HFFc6 (cell line): ENCODE measurements at regions not wholly inside any gene's neighbourhood (a gene's known extent, or its start where the extent isn't known, plus 50 kb on each side); places are given as distances from the start of the nearest gene placed in this dataset.

ENCODE experiments used
- DNase-seq: peaks from one replicate; pipeline ENCODE4 v3.0.0-alpha.2; 2018
- H3K27ac Mint-ChIP-seq: 2 replicates; pipeline ENCODE4 v1.8.0; 2020; ENCODE audit warnings: mild to moderate bottlenecking, mixed read lengths
- H3K27me3 Mint-ChIP-seq: 2 replicates; pipeline ENCODE4 v1.8.0; 2021; ENCODE audit warnings: mild to moderate bottlenecking, moderate library complexity, mixed read lengths; ENCODE audit not compliant: insufficient read depth
- H3K36me3 Mint-ChIP-seq: 2 replicates; pipeline ENCODE4 v1.8.0; 2021; ENCODE audit warnings: low read depth, mixed read lengths
- H3K4me1 Mint-ChIP-seq: 2 replicates; pipeline ENCODE4 v1.8.0; 2020; ENCODE audit warnings: low read depth, mixed read lengths
- H3K4me3 Mint-ChIP-seq: 2 replicates; pipeline ENCODE4 v1.8.0; 2020; ENCODE audit warnings: mild to moderate bottlenecking, moderate library complexity, mixed read lengths
- H3K9me3 Mint-ChIP-seq: 2 replicates; pipeline ENCODE4 v1.8.0; 2020; ENCODE audit warnings: mild to moderate bottlenecking, mixed read lengths
- TF ChIP-seq, protein P1 (sequence below): fragments of 200-600 bp; sonication (generic); IDR thresholded peaks from 2 replicates; pipeline ENCODE4 v1.5.0; 2021; ENCODE audit warnings: antibody characterized with exemption, mild to moderate bottlenecking

DNA sequence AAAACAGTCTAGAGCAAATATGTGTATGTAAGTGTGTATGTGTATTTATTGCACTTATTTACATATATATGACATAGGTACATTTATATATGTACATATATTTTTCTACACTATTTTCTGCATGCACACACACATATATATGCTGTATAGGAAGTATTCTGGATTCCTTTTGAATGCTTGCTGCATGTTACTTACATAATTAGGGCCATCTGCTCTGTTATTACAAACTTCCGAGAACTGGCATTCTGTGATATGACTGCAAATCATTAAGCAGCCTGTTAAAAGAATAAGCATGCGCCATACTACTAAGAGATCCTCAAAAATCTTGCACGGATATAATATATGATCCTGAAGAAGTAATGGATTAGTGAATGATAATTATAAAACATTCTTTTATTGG, 1157.6 kb upstream of the TENM3 start:
- H3K27ac Mint-ChIP-seq: no peak overlapping the region
- TF ChIP-seq, protein P1, sequence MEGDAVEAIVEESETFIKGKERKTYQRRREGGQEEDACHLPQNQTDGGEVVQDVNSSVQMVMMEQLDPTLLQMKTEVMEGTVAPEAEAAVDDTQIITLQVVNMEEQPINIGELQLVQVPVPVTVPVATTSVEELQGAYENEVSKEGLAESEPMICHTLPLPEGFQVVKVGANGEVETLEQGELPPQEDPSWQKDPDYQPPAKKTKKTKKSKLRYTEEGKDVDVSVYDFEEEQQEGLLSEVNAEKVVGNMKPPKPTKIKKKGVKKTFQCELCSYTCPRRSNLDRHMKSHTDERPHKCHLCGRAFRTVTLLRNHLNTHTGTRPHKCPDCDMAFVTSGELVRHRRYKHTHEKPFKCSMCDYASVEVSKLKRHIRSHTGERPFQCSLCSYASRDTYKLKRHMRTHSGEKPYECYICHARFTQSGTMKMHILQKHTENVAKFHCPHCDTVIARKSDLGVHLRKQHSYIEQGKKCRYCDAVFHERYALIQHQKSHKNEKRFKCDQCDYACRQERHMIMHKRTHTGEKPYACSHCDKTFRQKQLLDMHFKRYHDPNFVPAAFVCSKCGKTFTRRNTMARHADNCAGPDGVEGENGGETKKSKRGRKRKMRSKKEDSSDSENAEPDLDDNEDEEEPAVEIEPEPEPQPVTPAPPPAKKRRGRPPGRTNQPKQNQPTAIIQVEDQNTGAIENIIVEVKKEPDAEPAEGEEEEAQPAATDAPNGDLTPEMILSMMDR: no peak
- H3K4me1 Mint-ChIP-seq: no peaks in the 10 kb centered on the region
- H3K4me3 Mint-ChIP-seq: no peak overlapping the region
- H3K36me3 Mint-ChIP-seq: no peaks in the 10 kb centered on the region
- H3K9me3 Mint-ChIP-seq: peaks cover 13% of the 10 kb centered on the region
- DNase-seq: no peak
- H3K27me3 Mint-ChIP-seq: no peaks in the 10 kb centered on the region

GRCh38 chr4:181105487-181105886, 1137.7 kb upstream of the TENM3 start:
- no peak overlapping the region for H3K4me3 Mint-ChIP-seq
- no peaks in the 10 kb centered on the region; the same call in 1 of the 2 replicates for H3K27me3 Mint-ChIP-seq
- no peaks in the 10 kb centered on the region for H3K36me3 Mint-ChIP-seq
- H3K9me3 Mint-ChIP-seq: peaks cover 13% of the 10 kb centered on the region
- H3K27ac Mint-ChIP-seq: no peak overlapping the region
- TF ChIP-seq, protein P1: no peak
- no peak for DNase-seq
- H3K4me1 Mint-ChIP-seq: no peaks in the 10 kb centered on the region

DNA sequence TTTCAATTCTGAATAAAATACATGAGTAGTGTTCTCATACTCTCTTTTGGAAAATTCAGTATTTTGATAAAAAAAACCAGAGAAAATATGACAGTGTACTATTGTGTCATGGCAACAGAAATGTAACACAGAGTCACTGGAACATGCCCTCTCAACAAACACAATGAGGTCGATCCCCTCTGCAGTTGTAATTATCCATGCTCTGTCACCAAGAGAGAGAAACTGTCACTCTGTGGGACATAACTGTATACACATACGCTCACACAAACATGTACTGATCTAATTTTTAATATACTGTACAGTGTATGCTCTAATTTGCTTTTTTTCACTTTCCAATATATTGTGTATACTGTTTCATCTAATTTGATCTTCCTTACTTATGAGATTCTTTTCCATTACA, 1136.8 kb upstream of the TENM3 start:
- Mint-ChIP-seq H3K27me3 (no peaks in the 10 kb centered on the region; the same call in 1 of the 2 replicates), H3K9me3 (peaks cover 13% of the 10 kb centered on the region), H3K36me3 (no peaks in the 10 kb centered on the region), H3K27ac (no peak overlapping the region), H3K4me1 (no peaks in the 10 kb centered on the region), H3K4me3 (no peak overlapping the region)
- TF ChIP-seq, protein P1: no peak
- DNase-seq: no peak

DNA sequence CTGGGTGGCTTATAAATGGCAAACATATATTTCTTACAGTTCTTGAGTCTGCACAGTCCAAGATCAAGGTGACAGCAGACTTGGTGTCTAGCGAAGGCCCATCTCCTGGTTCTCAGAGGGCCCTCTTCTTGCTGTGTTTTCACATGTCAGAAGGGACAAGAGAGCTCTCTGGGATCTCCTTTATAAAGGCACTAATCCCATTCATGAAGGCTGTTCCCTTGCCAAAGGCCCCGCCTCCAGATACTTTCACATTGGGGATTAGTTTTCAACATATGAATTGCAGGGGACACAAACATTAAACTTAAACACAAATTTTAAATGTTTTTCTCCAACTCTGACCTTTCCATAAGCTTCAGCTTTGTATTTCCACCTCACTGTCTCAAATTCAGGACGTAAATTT, 1135.0 kb upstream of the TENM3 start:
- DNase-seq: no peak
- Mint-ChIP-seq H3K9me3 (peaks cover 5% of the 10 kb centered on the region), H3K27me3 (no peaks in the 10 kb centered on the region; the same call in 1 of the 2 replicates), H3K4me3 (no peak overlapping the region), H3K4me1 (no peaks in the 10 kb centered on the region), H3K36me3 (no peaks in the 10 kb centered on the region), H3K27ac (no peak overlapping the region)
- TF ChIP-seq, protein P1: no peak

DNA sequence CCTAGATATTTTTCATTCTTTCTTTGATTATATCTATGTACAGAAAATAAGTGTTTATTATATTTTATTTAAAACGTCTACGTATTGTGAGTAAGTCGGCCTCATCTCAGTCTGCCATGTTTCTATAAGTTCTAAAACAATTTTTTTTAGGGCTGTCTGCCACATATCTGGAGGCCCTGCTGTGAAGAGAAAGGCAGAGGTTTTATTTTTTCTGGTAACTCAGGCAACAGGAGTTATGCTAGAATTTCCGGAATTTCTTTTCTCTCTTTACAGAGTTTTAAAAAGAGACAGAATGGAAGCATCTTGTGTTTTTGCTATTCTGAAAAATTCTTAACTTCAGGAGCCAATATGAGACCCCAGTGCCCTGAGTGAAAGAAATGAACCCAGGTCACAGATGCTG, 1124.0 kb upstream of the TENM3 start:
- Mint-ChIP-seq H3K9me3 (peaks cover 10% of the 10 kb centered on the region), H3K36me3 (no peaks in the 10 kb centered on the region), H3K4me3 (no peak overlapping the region), H3K4me1 (no peaks in the 10 kb centered on the region), H3K27me3 (no peaks in the 10 kb centered on the region; the same call in 1 of the 2 replicates), H3K27ac (no peak overlapping the region)
- TF ChIP-seq, protein P1: no peak
- DNase-seq: no peak

GRCh38 chr4:181121733-181122132, 1121.5 kb upstream of the TENM3 start:
- no peak overlapping the region for H3K27ac Mint-ChIP-seq
- H3K27me3 Mint-ChIP-seq: no peaks in the 10 kb centered on the region; the same call in 1 of the 2 replicates
- H3K9me3 Mint-ChIP-seq: peaks cover 13% of the 10 kb centered on the region
- TF ChIP-seq, protein P1: no peak
- H3K36me3 Mint-ChIP-seq: no peaks in the 10 kb centered on the region
- H3K4me1 Mint-ChIP-seq: no peaks in the 10 kb centered on the region
- no peak overlapping the region for H3K4me3 Mint-ChIP-seq
- DNase-seq: no peak
